ENCODE measurements at regions not wholly inside any gene's neighbourhood (a gene's known extent, or its start where the extent isn't known, plus 50 kb on each side); places are given as distances from the start of the nearest gene placed in this dataset.

DNA sequence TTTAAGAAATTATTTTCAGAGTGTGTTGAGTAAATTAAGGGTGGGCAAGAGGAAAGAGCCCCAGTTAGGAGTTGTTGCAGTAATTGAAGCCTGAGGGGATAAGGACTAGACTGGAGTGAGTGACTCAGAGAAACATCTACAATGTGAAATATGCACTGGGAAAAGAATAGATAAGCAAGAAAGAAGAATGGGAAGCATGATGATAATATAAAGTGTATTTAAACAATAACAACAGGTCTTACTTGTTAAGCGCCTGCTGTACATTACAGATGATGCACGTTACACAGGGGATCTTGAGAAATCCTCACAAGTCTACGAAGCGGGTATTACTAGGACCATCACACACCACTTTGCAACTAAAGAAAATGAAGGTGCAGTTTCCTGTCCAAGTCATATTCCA lies 73.6 kb upstream of the STK17B start:
- TF ChIP-seq, protein P1, sequence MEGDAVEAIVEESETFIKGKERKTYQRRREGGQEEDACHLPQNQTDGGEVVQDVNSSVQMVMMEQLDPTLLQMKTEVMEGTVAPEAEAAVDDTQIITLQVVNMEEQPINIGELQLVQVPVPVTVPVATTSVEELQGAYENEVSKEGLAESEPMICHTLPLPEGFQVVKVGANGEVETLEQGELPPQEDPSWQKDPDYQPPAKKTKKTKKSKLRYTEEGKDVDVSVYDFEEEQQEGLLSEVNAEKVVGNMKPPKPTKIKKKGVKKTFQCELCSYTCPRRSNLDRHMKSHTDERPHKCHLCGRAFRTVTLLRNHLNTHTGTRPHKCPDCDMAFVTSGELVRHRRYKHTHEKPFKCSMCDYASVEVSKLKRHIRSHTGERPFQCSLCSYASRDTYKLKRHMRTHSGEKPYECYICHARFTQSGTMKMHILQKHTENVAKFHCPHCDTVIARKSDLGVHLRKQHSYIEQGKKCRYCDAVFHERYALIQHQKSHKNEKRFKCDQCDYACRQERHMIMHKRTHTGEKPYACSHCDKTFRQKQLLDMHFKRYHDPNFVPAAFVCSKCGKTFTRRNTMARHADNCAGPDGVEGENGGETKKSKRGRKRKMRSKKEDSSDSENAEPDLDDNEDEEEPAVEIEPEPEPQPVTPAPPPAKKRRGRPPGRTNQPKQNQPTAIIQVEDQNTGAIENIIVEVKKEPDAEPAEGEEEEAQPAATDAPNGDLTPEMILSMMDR (IDR thresholded peaks at IDR 0.05) = no peak
- TF ChIP-seq EZH2 (IDR thresholded peaks at IDR 0.05) = no peak
